Caco-2 (cell line): ENCODE measurements at regions not wholly inside any gene's neighbourhood (a gene's known extent, or its start where the extent isn't known, plus 50 kb on each side); places are given as distances from the start of the nearest gene placed in this dataset.
"Not testable (repeated sequence)": the region's sequence is repeated elsewhere in the genome, so short reads cannot be mapped to it uniquely, and the experiment has no call there.

Experiments used
- BruUV-seq: library from RNA; stranded (reverse); fragments of 400-500 nt; replicated peaks from 2 replicates; lab custom pipeline; 2021; lab: Mats Ljungman, UMichigan
- CTCF ChIA-PET: fragments of 300-600 bp; sonication (Branson Sonifier 250); formaldehyde crosslinking; loops from one replicate; lab custom pipeline; 2022; ENCODE audit warnings: antibody characterized with exemption; lab: Charles Lee
- POLR2A ChIA-PET: fragments of 300-600 bp; sonication (Branson Sonifier 250); formaldehyde crosslinking; loops from one replicate; lab custom pipeline; 2022; ENCODE audit warnings: antibody characterized with exemption; lab: Charles Lee
- DNase-seq, 2 experiments: peaks; one replicate each; pipeline versions ENCODE4 v3.0.0 to v3.0.0-alpha.2; 2020 to 2022
- H3K27me3 ChIP-seq: replicated peaks from 2 replicates; pipeline ENCODE4 v1.6.0; 2011; ENCODE audit warnings: low read length; ENCODE audit not compliant: control insufficient read depth, insufficient read depth
- H3K36me3 ChIP-seq: 2 replicates; pipeline ENCODE4 v1.5.1; 2011; ENCODE audit warnings: low read length; ENCODE audit not compliant: control insufficient read depth, insufficient read depth
- H3K4me1 ChIP-seq: fragments of 250-450 bp; sonication (Bioruptor Pico); 2 replicates; pipeline ENCODE4 v1.5.1; 2020; ENCODE audit warnings: mild to moderate bottlenecking
- H3K4me3 ChIP-seq: 2 replicates; pipeline ENCODE4 v1.5.1; 2011; ENCODE audit warnings: low read depth, mild to moderate bottlenecking, control low read depth, low read length
- H3K9me3 ChIP-seq: fragments of 250-450 bp; sonication (Bioruptor Pico); 2 replicates; pipeline ENCODE4 v1.5.1; 2020; ENCODE audit warnings: mild to moderate bottlenecking, moderate library complexity
- H3K27ac Mint-ChIP-seq: one replicate; pipeline ENCODE4 v1.8.0; 2022; ENCODE audit warnings: mixed read lengths; ENCODE audit not compliant: unreplicated experiment
- H3K27me3 Mint-ChIP-seq: one replicate; pipeline ENCODE4 v1.8.0; 2022; ENCODE audit warnings: mixed read lengths; ENCODE audit not compliant: insufficient read depth, unreplicated experiment
- H3K36me3 Mint-ChIP-seq: one replicate; pipeline ENCODE4 v1.8.0; 2022; ENCODE audit warnings: mild to moderate bottlenecking, mixed read lengths; ENCODE audit not compliant: insufficient read depth, unreplicated experiment
- H3K4me1 Mint-ChIP-seq: one replicate; pipeline ENCODE4 v1.8.0; 2022; ENCODE audit warnings: low read depth, mixed read lengths; ENCODE audit not compliant: unreplicated experiment
- H3K4me3 Mint-ChIP-seq: one replicate; pipeline ENCODE4 v1.8.0; 2022; ENCODE audit warnings: mild to moderate bottlenecking, moderate library complexity, mixed read lengths; ENCODE audit not compliant: unreplicated experiment
- H3K9me3 Mint-ChIP-seq: one replicate; pipeline ENCODE4 v1.8.0; 2022; ENCODE audit warnings: mixed read lengths; ENCODE audit not compliant: unreplicated experiment
- intact Hi-C: fragments of 100-400 bp; cut with micrococcal nuclease; formaldehyde crosslinking; loops from one replicate; pipeline ENCODE4 v1.10.0; 2022; ENCODE audit not compliant: unreplicated experiment
- TF ChIP-seq, protein P1 (sequence below), 2 experiments: fragments of 200-600 bp in 1 of 2; IDR thresholded peaks; 1 replicate in 1 of 2; 2 replicates in 1 of 2; pipeline versions ENCODE4 v1.5.1 to v1.8.0; 2011 to 2022; ENCODE audit warnings: antibody characterized with exemption in 1 of 2, control low read depth in 1 of 2, inconsistent platforms in 1 of 2, low read depth in 1 of 2, low read length in 1 of 2, mild to moderate bottlenecking in 1 of 2, moderate library complexity in 1 of 2; ENCODE audit not compliant: insufficient read depth in 1 of 2, severe bottlenecking in 1 of 2, unreplicated experiment in 1 of 2

DNA sequence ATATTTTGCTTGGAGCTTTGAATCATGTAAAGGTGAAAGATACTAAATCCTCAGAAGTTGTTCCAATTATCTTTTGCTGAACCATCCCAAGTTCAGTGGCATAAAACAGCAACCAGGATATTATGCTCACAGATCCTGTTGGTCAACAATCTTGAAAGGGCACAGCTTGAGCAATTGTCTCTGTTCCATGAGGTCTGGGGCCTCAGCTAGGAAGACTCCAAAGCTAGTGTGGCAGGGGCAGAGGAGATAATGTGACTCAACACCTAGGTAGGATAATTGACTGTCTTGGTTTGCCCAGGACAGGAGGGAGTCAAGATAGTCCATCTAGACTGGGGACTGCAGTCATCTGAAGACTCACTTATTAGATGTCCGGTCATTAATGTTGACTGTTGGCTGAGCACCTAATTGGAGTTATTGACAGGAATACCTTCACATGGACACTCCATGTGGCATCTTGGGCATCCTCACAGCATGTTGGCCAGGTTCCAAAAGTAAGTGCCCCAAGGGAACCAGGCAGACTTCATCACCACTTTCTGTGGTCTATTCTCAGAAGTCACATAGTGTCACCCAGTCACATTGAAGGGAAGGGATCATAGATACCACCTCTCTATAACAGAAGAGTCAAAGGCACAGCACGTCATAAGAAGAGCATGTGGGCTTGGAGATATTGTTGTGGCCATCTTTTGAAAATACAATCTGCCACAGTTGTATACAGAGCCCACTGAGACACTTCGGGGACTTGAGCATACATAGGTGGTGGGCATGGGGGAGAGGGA lies 88.4 kb upstream of the GPBP1 start:
- Histone ChIP-seq H3K9me3 (no peaks in the 10 kb centered on the region), H3K27me3 (no peaks in the 10 kb centered on the region), H3K4me3 (no peak overlapping the region), H3K4me1 (peaks cover 6% of the 10 kb centered on the region), H3K36me3 (no peaks in the 10 kb centered on the region)
- Mint-ChIP-seq H3K9me3 (no peaks in the 10 kb centered on the region), H3K4me1 (no peaks in the 10 kb centered on the region), H3K4me3 (no peak overlapping the region), H3K27me3 (no peaks in the 10 kb centered on the region), H3K36me3 (no peaks in the 10 kb centered on the region), H3K27ac (no peak overlapping the region)
- POLR2A ChIA-PET = interaction anchor here (0.6 kb wide), 1 partner anchor 88 kb away, joined by 3 read pairs; the partner anchor contains the start of gene GPBP1
- TF ChIP-seq, protein P1, sequence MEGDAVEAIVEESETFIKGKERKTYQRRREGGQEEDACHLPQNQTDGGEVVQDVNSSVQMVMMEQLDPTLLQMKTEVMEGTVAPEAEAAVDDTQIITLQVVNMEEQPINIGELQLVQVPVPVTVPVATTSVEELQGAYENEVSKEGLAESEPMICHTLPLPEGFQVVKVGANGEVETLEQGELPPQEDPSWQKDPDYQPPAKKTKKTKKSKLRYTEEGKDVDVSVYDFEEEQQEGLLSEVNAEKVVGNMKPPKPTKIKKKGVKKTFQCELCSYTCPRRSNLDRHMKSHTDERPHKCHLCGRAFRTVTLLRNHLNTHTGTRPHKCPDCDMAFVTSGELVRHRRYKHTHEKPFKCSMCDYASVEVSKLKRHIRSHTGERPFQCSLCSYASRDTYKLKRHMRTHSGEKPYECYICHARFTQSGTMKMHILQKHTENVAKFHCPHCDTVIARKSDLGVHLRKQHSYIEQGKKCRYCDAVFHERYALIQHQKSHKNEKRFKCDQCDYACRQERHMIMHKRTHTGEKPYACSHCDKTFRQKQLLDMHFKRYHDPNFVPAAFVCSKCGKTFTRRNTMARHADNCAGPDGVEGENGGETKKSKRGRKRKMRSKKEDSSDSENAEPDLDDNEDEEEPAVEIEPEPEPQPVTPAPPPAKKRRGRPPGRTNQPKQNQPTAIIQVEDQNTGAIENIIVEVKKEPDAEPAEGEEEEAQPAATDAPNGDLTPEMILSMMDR (IDR thresholded peaks at IDR 0.05; ENCODE audit: insufficient read depth in 1 of 2, low read depth in 1 of 2, low read length in 1 of 2, severe bottlenecking in 1 of 2, unreplicated experiment in 1 of 2) = no peak
- CTCF ChIA-PET = no interaction called here
- DNase-seq = no peak
- no TSS peak for BruUV-seq
- intact Hi-C loops = no loop called here

DNA sequence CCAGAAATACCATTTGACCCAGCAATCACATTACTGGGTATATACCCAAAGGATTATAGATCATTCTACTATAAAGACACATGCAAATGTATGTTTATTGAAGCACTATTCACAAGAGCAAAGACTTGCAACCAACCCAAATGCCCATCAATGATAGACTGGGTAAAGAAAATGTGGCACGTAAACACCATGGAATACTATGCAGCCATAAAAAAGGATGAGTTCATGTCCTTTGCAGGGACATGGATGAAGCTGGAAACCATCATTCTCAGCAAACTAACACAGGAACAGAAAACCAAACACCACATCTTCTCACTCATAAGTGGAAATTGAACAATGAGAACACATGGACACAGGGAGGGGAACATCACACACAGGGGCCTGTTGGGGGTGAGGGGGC lies 85.9 kb upstream of the GPBP1 start:
- H3K4me3 ChIP-seq, POLR2A ChIA-PET, H3K9me3 ChIP-seq, H3K9me3 Mint-ChIP-seq, H3K36me3 Mint-ChIP-seq, BruUV-seq, intact Hi-C loops, H3K36me3 ChIP-seq, H3K4me1 ChIP-seq, H3K4me1 Mint-ChIP-seq, DNase-seq, H3K27me3 Mint-ChIP-seq, H3K27me3 ChIP-seq, H3K27ac Mint-ChIP-seq, H3K4me3 Mint-ChIP-seq, CTCF ChIA-PET: not testable (repeated sequence)

- no peak overlapping the region for H3K4me3 ChIP-seq
- DNase-seq = peak; percentile 59 to 82
- TF ChIP-seq, protein P1 (IDR thresholded peaks at IDR 0.05; ENCODE audit: insufficient read depth in 1 of 2, low read depth in 1 of 2, low read length in 1 of 2, severe bottlenecking in 1 of 2, unreplicated experiment in 1 of 2) = peak; percentile 33 to 34
- Mint-ChIP-seq H3K27ac (peak overlapping the region; percentile 70), H3K4me1 (peaks cover 16% of the 10 kb centered on the region), H3K9me3 (peaks cover 35% of the 10 kb centered on the region), H3K36me3 (no peaks in the 10 kb centered on the region), H3K4me3 (no peak overlapping the region), H3K27me3 (no peaks in the 10 kb centered on the region)
- ChIA-PET POLR2A (interaction anchor here (0.5 to 1.0 kb wide), 3 partner anchors 22 to 185 kb away, joined by 3 to 7 read pairs (median 3); partner anchors contain the start of gene GPBP1), CTCF (interaction anchor here (0.9 to 1.7 kb wide), 3 partner anchors 43 to 194 kb away, joined by 4 to 7 read pairs (median 5); partner anchors contain the start of gene SETD9)
- intact Hi-C loops = loop anchor here (2.0 kb wide), 1 partner anchor 44 kb away; no protein-coding TSS in a partner anchor
- peaks cover 9% of the 10 kb centered on the region for H3K9me3 ChIP-seq
- H3K4me1 ChIP-seq = peaks cover 12% of the 10 kb centered on the region
- no peaks in the 10 kb centered on the region for H3K36me3 ChIP-seq
- BruUV-seq = no TSS peak
- no peaks in the 10 kb centered on the region for H3K27me3 ChIP-seq
Measured at GRCh38 chr5:57094753-57095683, 78.8 kb upstream of the GPBP1 start.
